Neural progenitor cell (in vitro differentiated cells): ENCODE measurements at regions not wholly inside any gene's neighbourhood (a gene's known extent, or its start where the extent isn't known, plus 50 kb on each side); places are given as distances from the start of the nearest gene placed in this dataset.

Experiments used
- DNase-seq: peaks from one replicate; pipeline ENCODE4 v3.0.0-alpha.2; 2016; ENCODE audit warnings: low spot score
- H2AFZ ChIP-seq: fragments of 200-600 bp; sonication (generic); replicated peaks from 2 replicates; pipeline ENCODE4 v1.6.1; 2016; ENCODE audit warnings: antibody characterized with exemption
- H3F3A ChIP-seq: fragments of 200-600 bp; sonication (generic); 2 replicates; pipeline ENCODE4 v1.6.1; 2016; ENCODE audit warnings: antibody characterized with exemption, low read depth
- H3K27ac ChIP-seq: fragments of 200-600 bp; sonication (generic); 2 replicates; pipeline ENCODE4 v1.5.1; 2016; ENCODE audit warnings: mild to moderate bottlenecking
- H3K27me3 ChIP-seq: fragments of 200-600 bp; sonication (generic); 2 replicates; pipeline ENCODE4 v1.6.1; 2016; ENCODE audit warnings: mild to moderate bottlenecking, moderate library complexity
- H3K36me3 ChIP-seq: fragments of 200-600 bp; sonication (generic); 2 replicates; pipeline ENCODE4 v1.5.1; 2016
- H3K4me1 ChIP-seq: fragments of 200-600 bp; sonication (generic); 2 replicates; pipeline ENCODE4 v1.6.1; 2016; ENCODE audit warnings: mixed run types
- H3K4me2 ChIP-seq: fragments of 200-600 bp; sonication (generic); 2 replicates; pipeline ENCODE4 v1.6.1; 2016
- H3K4me3 ChIP-seq: fragments of 200-600 bp; sonication (generic); 2 replicates; pipeline ENCODE4 v1.5.1; 2016
- H3K79me2 ChIP-seq: fragments of 200-600 bp; sonication (generic); 2 replicates; pipeline ENCODE4 v1.6.1; 2016; ENCODE audit warnings: low read depth
- H3K9ac ChIP-seq: fragments of 200-600 bp; sonication (generic); 2 replicates; pipeline ENCODE4 v1.6.1; 2016
- H3K9me3 ChIP-seq: fragments of 200-600 bp; sonication (generic); 2 replicates; pipeline ENCODE4 v1.5.1; 2016; ENCODE audit warnings: low read depth
- H4K20me1 ChIP-seq: fragments of 200-600 bp; sonication (generic); 2 replicates; pipeline ENCODE4 v1.6.1; 2016; ENCODE audit warnings: low read depth
- H3K27ac Mint-ChIP-seq: 3 replicates; pipeline ENCODE4 v1.8.0; 2021; ENCODE audit warnings: mixed read lengths
- H3K27me3 Mint-ChIP-seq: 2 replicates; pipeline ENCODE4 v1.8.0; 2022; ENCODE audit warnings: low read depth, mild to moderate bottlenecking, inconsistent platforms, moderate library complexity, mixed read lengths; ENCODE audit not compliant: insufficient read depth
- H3K36me3 Mint-ChIP-seq: 3 replicates; pipeline ENCODE4 v1.8.0; 2021; ENCODE audit warnings: mixed read lengths
- H3K4me1 Mint-ChIP-seq: 3 replicates; pipeline ENCODE4 v1.8.0; 2021; ENCODE audit warnings: mixed read lengths
- H3K4me3 Mint-ChIP-seq: 3 replicates; pipeline ENCODE4 v1.8.0; 2021; ENCODE audit warnings: mild to moderate bottlenecking, moderate library complexity, mixed read lengths
- H3K9me3 Mint-ChIP-seq: 3 replicates; pipeline ENCODE4 v1.8.0; 2020; ENCODE audit warnings: mixed read lengths
- EZH2 ChIP-seq: fragments of 200-600 bp; sonication (generic); IDR thresholded peaks from 2 replicates; pipeline ENCODE4 v1.6.1; 2017; ENCODE audit warnings: antibody characterized with exemption, mild to moderate bottlenecking, moderate library complexity
- EZH2phosphoT487 ChIP-seq: fragments of 200-600 bp; sonication (generic); IDR thresholded peaks from 2 replicates; pipeline ENCODE4 v1.6.1; 2017; ENCODE audit warnings: antibody characterized with exemption
- TF ChIP-seq, protein P1 (sequence below): fragments of 200-600 bp; sonication (generic); IDR thresholded peaks from 2 replicates; pipeline ENCODE4 v1.5.1; 2017; ENCODE audit warnings: antibody characterized with exemption, mild to moderate bottlenecking

DNA sequence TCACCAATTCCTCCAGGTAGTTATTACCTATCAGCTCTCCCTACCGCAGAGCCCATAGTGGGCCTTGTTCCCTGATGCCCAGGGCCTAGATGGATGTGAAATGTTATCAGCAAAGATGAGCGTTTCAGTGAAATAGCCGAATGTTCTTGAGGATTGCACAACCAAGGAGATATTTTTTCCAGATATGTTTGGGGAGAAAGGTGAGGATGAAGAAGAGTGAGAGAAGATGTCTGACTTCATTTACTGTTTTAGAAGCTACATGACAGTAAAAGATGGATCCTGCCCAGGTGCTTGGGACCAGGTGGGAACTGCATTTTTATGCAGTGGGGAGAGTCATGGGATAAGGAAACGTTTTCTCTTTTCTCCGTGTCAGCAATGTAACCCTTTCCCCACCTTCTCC is 231.7 kb upstream of the C1orf174 start:
- no peaks in the 10 kb centered on the region for H3K36me3 Mint-ChIP-seq
- H3K4me3 Mint-ChIP-seq: no peak overlapping the region
- H3K9me3 Mint-ChIP-seq: peaks cover 12% of the 10 kb centered on the region

DNA sequence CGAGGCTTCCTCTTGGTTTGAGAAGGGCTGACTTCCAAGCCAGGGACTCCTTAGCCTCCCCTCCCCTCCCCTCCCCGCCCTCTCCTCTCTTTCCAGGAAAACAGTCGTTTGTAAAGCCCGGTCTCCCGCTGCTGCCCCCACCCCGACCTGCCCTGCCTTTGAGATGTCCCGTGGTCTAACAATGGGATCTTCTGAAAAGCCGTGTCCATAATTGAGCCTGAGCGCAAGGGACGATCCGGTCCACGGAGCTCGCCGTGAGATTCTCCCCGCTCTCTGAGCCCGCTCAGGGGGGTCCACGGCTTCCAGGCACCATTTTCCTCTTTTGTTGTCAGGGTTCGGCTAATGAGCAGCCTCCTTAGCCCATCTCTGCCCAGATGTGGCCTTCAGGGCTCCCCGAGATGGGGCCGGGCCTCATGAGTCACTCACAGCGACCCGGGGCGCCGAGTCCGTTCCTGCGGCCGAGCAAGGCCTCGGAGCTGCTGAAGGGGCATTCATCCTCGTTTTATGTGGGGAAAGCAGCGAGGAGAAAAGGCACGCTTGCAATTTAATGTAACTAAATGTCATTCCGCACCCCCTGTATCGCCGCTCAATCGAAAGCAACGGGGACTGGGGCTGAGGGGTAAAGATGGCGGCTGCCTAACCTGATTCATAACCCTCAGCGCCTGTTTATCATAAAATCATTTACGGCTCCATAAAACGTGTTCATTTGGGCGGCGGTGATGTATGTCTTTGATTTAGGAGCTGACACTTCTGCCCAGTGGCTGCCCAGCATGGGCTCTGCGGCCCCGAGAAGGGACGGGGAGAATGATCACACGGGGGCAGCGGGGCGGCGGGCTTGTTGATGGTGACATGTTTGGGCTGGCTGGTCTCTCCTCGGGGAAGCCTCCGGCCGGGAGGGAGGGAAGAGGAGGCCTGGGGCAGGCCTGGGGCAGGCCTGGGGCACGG is 232.6 kb upstream of the C1orf174 start:
- Histone ChIP-seq H3K9me3 (no peaks in the 10 kb centered on the region), H3K9ac (no peak overlapping the region), H3K4me2 (peak overlapping the region; percentile 52), H2AFZ (peak overlapping the region; percentile 82), H3K4me1 (peaks cover 11% of the 10 kb centered on the region), H3F3A (peaks cover 7% of the 10 kb centered on the region), H3K4me3 (no peak overlapping the region), H4K20me1 (no peaks in the 10 kb centered on the region), H3K27ac (no peak overlapping the region), H3K79me2 (no peaks in the 10 kb centered on the region), H3K27me3 (no peaks in the 10 kb centered on the region), H3K36me3 (no peaks in the 10 kb centered on the region)
- no peaks in the 10 kb centered on the region for H3K36me3 Mint-ChIP-seq
- no peak overlapping the region for H3K27ac Mint-ChIP-seq
- H3K4me1 Mint-ChIP-seq: peaks cover 10% of the 10 kb centered on the region
- TF ChIP-seq EZH2 (no peak), EZH2phosphoT487 (no peak)
- TF ChIP-seq, protein P1, sequence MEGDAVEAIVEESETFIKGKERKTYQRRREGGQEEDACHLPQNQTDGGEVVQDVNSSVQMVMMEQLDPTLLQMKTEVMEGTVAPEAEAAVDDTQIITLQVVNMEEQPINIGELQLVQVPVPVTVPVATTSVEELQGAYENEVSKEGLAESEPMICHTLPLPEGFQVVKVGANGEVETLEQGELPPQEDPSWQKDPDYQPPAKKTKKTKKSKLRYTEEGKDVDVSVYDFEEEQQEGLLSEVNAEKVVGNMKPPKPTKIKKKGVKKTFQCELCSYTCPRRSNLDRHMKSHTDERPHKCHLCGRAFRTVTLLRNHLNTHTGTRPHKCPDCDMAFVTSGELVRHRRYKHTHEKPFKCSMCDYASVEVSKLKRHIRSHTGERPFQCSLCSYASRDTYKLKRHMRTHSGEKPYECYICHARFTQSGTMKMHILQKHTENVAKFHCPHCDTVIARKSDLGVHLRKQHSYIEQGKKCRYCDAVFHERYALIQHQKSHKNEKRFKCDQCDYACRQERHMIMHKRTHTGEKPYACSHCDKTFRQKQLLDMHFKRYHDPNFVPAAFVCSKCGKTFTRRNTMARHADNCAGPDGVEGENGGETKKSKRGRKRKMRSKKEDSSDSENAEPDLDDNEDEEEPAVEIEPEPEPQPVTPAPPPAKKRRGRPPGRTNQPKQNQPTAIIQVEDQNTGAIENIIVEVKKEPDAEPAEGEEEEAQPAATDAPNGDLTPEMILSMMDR: no peak
- DNase-seq: peak; percentile 29
- peaks cover 24% of the 10 kb centered on the region for H3K27me3 Mint-ChIP-seq
- no peak overlapping the region for H3K4me3 Mint-ChIP-seq
- peaks cover 12% of the 10 kb centered on the region for H3K9me3 Mint-ChIP-seq

More for the DNA sequence above, 231.7 kb upstream of the C1orf174 start:
- no peaks in the 10 kb centered on the region for H3K27me3 ChIP-seq
- peaks cover 7% of the 10 kb centered on the region for H3F3A ChIP-seq
- H3K27ac ChIP-seq: no peak overlapping the region
- no peak for DNase-seq
- peaks cover 11% of the 10 kb centered on the region for H3K4me1 ChIP-seq
- no peak overlapping the region for H2AFZ ChIP-seq
- Mint-ChIP-seq H3K27ac (no peak overlapping the region), H3K27me3 (peaks cover 22% of the 10 kb centered on the region), H3K4me1 (peaks cover 10% of the 10 kb centered on the region)
- H3K79me2 ChIP-seq: no peaks in the 10 kb centered on the region
- H3K9me3 ChIP-seq: no peaks in the 10 kb centered on the region
- no peaks in the 10 kb centered on the region for H4K20me1 ChIP-seq
- H3K4me3 ChIP-seq: no peak overlapping the region
- H3K4me2 ChIP-seq: peak overlapping the region; percentile 52
- TF ChIP-seq, protein P1: no peak
- TF ChIP-seq EZH2 (no peak), EZH2phosphoT487 (no peak)
- H3K36me3 ChIP-seq: no peaks in the 10 kb centered on the region
- H3K9ac ChIP-seq: no peak overlapping the region

DNA sequence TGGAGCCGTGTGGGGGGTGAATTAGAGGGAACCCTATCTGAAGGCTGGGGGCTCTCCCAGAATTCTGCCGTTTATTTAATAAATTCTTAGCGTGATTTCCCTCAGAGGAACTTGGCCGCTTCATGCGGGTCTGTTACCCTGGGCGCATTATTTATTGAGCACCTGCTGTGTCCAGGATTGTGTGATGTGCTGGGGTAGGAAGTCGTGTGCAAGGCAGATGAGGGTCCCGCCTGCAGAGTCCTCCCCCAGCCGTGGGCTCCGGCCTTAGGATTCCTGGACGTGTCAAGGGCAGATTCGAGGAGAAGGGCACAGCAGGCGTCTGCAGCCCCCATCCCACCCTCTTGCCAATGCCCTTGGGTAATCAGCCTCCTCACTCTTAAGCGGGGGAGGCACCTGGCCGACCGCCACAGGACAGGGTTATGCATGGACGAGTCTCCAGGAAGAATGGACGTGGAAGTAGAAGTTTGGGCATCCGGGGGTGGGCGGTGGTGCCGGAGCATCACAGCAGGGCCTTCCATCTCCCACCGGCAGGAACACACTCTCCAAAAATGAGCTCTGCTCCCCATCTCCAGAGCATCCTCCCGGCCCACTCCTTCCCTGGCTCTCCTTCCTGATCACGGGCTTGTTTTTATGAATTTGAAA is 233.3 kb upstream of the C1orf174 start:
- H3K27me3 Mint-ChIP-seq: peaks cover 20% of the 10 kb centered on the region
- peaks cover 18% of the 10 kb centered on the region for H3K4me1 Mint-ChIP-seq
- Histone ChIP-seq H3K4me2 (no peak overlapping the region), H2AFZ (no peak overlapping the region), H3K9me3 (no peaks in the 10 kb centered on the region), H3K9ac (no peak overlapping the region), H3K27ac (no peak overlapping the region), H4K20me1 (no peaks in the 10 kb centered on the region), H3K27me3 (no peaks in the 10 kb centered on the region), H3F3A (peaks cover 7% of the 10 kb centered on the region), H3K4me1 (peaks cover 11% of the 10 kb centered on the region), H3K4me3 (no peak overlapping the region), H3K79me2 (no peaks in the 10 kb centered on the region), H3K36me3 (no peaks in the 10 kb centered on the region)
- no peak overlapping the region for H3K4me3 Mint-ChIP-seq
- TF ChIP-seq EZH2phosphoT487: no peak
- TF ChIP-seq, protein P1: no peak
- no peak for TF ChIP-seq EZH2
- H3K27ac Mint-ChIP-seq: no peak overlapping the region
- H3K36me3 Mint-ChIP-seq: no peaks in the 10 kb centered on the region
- DNase-seq: no peak
- H3K9me3 Mint-ChIP-seq: peaks cover 12% of the 10 kb centered on the region
